HG03066 (cell line): ENCODE measurements at regions not wholly inside any gene's neighbourhood (a gene's known extent, or its start where the extent isn't known, plus 50 kb on each side); places are given as distances from the start of the nearest gene placed in this dataset.

ENCODE experiments used
- ATAC-seq: cut with Tn5 transposase; IDR thresholded peaks from one replicate; pipeline ENCODE4 v1.9.1; 2021; ENCODE audit warnings: low read depth; ENCODE audit not compliant: unreplicated experiment

- no peak for ATAC-seq
These were observed 69.0 kb upstream of the LPP start for GRCh38 chr3:188084752-188085583.

DNA sequence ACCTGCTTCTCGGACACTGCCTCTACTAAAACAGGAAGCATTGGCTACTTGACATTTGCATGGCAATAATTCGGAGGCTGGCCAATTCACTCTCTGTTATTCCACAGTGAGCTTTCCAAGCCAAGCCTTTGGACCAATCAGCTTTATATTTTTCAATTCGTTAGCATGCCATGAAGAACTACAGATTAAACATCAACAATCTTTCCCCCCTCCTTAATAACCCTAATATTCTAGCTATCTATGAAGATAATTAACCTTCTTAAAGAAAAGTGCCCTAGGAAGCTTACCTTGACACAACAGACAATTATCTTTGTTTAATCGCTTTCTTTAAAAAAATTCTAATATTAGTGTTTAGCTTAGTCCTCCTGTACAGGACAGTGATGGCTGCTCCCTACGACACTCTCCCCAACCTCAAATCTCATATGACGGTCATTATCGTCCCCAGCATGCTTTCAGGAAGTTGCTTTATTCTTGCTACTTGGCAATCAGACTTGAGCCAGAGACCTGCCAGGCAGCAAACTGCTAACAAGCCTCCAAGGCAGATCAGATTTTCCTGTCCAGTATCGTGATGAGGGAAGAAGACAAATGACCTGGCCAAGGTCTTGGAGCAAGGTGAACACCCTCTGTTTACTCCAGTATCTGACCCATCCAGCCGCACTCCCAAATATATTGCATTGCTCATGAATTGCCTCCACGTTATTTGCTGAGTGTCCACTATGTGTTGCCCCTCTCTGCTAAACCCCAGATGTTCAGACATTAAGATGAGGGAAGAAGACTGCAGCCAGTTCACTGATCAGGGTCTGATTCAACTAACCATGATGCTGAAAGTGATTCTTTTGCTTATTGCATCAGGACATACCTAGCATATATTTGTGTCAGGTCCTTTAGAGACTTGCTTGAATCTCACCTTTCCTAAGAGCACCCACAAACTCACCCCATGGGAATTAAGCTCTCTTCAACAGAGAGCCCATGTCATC is 68.1 kb upstream of the LPP start:
- ATAC-seq: no peak

- no peak for ATAC-seq
These were observed 64.8 kb upstream of the LPP start for GRCh38 chr3:188088948-188089685.

DNA sequence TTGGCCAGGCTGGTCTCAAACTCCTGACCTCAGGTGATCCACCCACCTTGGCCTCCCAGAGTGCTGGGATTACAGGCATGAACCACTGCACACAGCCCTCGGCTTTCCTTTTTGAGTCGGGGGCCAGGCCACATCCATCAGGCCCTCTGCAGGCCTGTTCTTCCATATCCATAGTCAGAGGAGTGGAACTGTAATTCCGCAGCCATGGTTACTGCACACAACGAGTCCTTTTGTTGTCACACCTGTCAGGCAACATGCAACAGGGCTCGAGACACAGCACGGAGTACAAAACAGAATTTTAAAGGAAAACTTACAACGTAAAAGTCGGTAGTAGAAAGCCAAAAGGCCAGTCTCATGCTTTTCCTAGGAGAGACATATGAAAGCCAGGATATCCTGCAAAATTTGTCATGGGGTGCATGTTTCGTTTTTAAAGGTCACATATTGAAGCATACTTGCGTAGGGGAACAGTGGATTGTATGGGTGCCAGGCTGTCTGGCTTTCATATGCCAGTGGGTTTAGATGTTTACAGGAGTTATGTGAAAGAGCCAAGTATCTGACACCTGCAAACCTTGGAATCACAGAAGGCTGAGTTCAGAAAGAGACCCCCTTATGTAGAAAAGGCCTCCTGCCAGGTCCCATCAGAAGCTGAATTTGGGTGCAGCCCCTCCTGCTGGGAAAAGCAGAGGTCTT is 63.2 kb upstream of the LPP start:
- ATAC-seq: no peak

DNA sequence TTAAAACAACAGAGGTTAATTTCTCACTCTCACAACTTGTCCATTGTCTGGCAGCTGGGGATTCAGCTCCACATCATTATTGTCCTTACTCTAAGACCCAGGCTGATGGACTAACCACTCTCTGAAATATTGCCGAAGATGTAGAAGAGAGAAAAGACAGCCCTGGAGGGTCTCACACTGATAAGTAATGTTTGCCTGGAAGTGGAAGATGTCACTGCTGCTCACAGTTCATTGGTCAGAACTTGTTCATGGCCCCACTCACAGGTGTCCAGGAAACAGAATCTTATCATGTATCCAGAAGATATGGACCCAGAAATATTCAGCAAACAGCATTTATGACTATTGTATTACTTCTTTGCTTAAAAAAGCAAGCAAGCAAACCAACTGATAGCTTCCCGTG is 62.2 kb upstream of the LPP start:
- ATAC-seq: no peak

DNA sequence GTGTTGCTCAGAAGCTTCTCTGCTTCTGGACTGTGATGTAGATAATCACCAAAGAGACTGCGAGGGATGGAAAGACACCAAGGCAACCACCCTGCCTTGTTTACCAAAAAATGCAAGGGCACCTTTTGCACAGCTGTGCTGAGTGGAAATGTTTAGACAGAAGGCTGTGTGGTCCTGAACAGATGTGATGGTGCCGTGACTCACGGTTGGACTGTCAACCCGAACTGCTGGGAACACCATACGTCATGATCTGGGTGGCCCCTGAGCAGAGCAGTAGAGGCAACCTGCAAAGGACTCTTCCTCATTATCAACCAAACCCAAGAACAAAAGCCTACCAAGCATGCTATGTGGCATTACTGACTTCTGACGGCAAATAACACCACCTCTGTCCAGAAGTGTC is 61.3 kb upstream of the LPP start:
- ATAC-seq: no peak

- no peak for ATAC-seq
These were observed 58.5 kb upstream of the LPP start for GRCh38 chr3:188095431-188095830.

GRCh38 chr3:188097791-188098190 is 56.2 kb upstream of the LPP start:
- no peak for ATAC-seq

- no peak for ATAC-seq
These were observed 54.0 kb upstream of the LPP start for GRCh38 chr3:188099907-188100306.

DNA sequence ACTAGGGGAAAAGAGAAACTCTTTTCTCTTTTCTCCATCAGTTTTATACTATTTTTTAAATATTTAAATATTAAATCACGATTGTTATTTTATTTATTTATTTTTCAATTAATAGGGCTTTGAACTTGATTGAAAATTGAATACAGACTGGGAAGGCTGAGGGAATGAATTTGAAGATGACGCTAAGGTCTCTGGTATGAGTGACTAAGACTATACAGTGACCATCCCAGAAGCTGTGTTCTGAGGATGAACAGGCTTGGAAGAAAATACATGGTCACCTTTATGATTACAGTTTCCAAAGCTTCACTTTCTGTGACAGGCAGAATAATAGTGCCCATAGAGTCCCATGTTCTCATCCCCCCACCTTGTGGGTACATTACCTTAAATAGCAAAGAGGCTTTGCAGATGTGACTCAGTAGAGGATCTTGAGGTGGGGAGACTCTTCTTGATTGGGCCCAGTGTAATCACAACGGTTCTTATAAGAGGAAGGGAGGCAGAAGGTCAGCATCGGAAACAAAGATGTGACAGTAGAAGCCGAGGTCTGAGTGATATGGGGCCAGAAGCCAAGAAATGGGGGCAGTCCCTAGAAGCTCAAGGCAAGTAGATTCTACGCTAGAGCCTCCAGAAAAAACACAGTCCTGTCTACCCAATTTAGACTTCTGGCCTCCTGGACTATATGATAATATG is 51.0 kb upstream of the LPP start:
- ATAC-seq: no peak

DNA sequence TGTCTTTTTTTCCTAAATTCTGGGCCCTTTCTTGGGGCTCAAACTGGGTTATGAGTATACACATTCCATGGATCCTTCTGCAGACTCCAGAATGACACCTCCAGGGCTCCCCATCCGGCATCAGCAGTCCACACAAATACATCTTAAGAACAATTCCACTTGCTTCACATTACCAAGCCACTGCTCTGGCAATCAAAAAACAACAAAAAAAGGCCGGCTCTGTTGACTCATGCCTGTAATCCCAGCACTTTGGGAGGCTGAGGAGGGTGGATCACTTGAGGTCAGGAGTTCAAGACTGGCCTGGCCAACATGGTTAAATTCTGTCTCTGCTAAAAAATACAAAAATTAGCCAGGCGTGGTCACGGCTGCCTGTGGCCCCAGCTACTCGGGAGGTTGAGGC is 49.9 kb upstream of the LPP start:
- no peak for ATAC-seq
